ENCODE measurements at regions not wholly inside any gene's neighbourhood (a gene's known extent, or its start where the extent isn't known, plus 50 kb on each side); places are given as distances from the start of the nearest gene placed in this dataset.
A peak's percentile ranks its signal among the peaks of the same experiment; 100 is the strongest.
"Not testable (repeated sequence)": the region's sequence is repeated elsewhere in the genome, so short reads cannot be mapped to it uniquely, and the experiment has no call there.

- DNase-seq: no peak
- Histone ChIP-seq H3K9me3 (replicated peaks) (no peaks in the 10 kb centered on the region; the same call in 1 of the 2 replicates), H3K4me1 (peaks cover 12% of the 10 kb centered on the region; the same call in 1 of the 2 replicates), H3K4me3 (no peak overlapping the region), H3K27me3 (no peaks in the 10 kb centered on the region), H3K27ac (no peak overlapping the region), H3K36me3 (no peaks in the 10 kb centered on the region)
These were observed 149.5 kb downstream of the NAA11 start for GRCh38 chr4:79176351-79176750.

GRCh38 chr4:79175716-79176115 lies 150.1 kb downstream of the NAA11 start:
- H3K27ac ChIP-seq: no peak overlapping the region
- no peak for DNase-seq
- no peaks in the 10 kb centered on the region; the same call in 1 of the 2 replicates for H3K9me3 ChIP-seq (replicated peaks)
- H3K4me1 ChIP-seq: peaks cover 12% of the 10 kb centered on the region; the same call in 1 of the 2 replicates
- no peak overlapping the region for H3K4me3 ChIP-seq
- no peaks in the 10 kb centered on the region for H3K27me3 ChIP-seq
- H3K36me3 ChIP-seq: no peaks in the 10 kb centered on the region

GRCh38 chr4:79174490-79175252 lies 151.2 kb downstream of the NAA11 start:
- DNase-seq: no peak
- Histone ChIP-seq H3K27ac (no peak overlapping the region), H3K4me1 (peaks cover 12% of the 10 kb centered on the region; the same call in 1 of the 2 replicates), H3K27me3 (no peaks in the 10 kb centered on the region), H3K9me3 (replicated peaks) (no peaks in the 10 kb centered on the region; the same call in 1 of the 2 replicates), H3K4me3 (no peak overlapping the region), H3K36me3 (no peaks in the 10 kb centered on the region)

- no peaks in the 10 kb centered on the region; the same call in 1 of the 2 replicates for H3K9me3 ChIP-seq (replicated peaks)
- H3K27me3 ChIP-seq: no peaks in the 10 kb centered on the region
- no peak overlapping the region for H3K27ac ChIP-seq
- peaks cover 12% of the 10 kb centered on the region; the same call in 1 of the 2 replicates for H3K4me1 ChIP-seq
- DNase-seq: no peak
- H3K4me3 ChIP-seq: no peak overlapping the region
- no peaks in the 10 kb centered on the region for H3K36me3 ChIP-seq
These were observed 152.7 kb downstream of the NAA11 start for GRCh38 chr4:79173186-79173585.

- DNase-seq: no peak
- Histone ChIP-seq H3K9me3 (replicated peaks) (no peaks in the 10 kb centered on the region; the same call in 1 of the 2 replicates), H3K36me3 (no peaks in the 10 kb centered on the region), H3K4me1 (peaks cover 17% of the 10 kb centered on the region), H3K4me3 (no peak overlapping the region), H3K27me3 (no peaks in the 10 kb centered on the region), H3K27ac (no peak overlapping the region)
These were observed 155.8 kb downstream of the NAA11 start for GRCh38 chr4:79170077-79170476.

GRCh38 chr4:79164907-79165610 lies 160.8 kb downstream of the NAA11 start:
- Histone ChIP-seq H3K36me3 (no peaks in the 10 kb centered on the region), H3K4me1 (peaks cover 11% of the 10 kb centered on the region), H3K27me3 (no peaks in the 10 kb centered on the region), H3K4me3 (no peak overlapping the region), H3K9me3 (replicated peaks) (no peaks in the 10 kb centered on the region; the same call in 1 of the 2 replicates), H3K27ac (no peak overlapping the region)
- DNase-seq: peak; percentile 17 to 36

GRCh38 chr4:79163981-79164490 lies 161.8 kb downstream of the NAA11 start:
- Histone ChIP-seq H3K36me3 (no peaks in the 10 kb centered on the region), H3K27me3 (no peaks in the 10 kb centered on the region), H3K4me3 (no peak overlapping the region), H3K27ac (no peak overlapping the region), H3K4me1 (peaks cover 11% of the 10 kb centered on the region), H3K9me3 (replicated peaks) (no peaks in the 10 kb centered on the region; the same call in 1 of the 2 replicates)
- no peak for DNase-seq

GRCh38 chr4:79160962-79161361 lies 164.9 kb downstream of the NAA11 start:
- H3K4me3 ChIP-seq: no peak overlapping the region
- no peaks in the 10 kb centered on the region for H3K9me3 ChIP-seq (replicated peaks)
- H3K4me1 ChIP-seq: peaks cover 20% of the 10 kb centered on the region
- H3K27me3 ChIP-seq: no peaks in the 10 kb centered on the region
- DNase-seq: no peak
- H3K36me3 ChIP-seq: no peaks in the 10 kb centered on the region
- no peak overlapping the region for H3K27ac ChIP-seq

- H3K4me1 ChIP-seq: peaks cover 26% of the 10 kb centered on the region
- not testable (repeated sequence) for DNase-seq; H3K9me3 ChIP-seq (replicated peaks); H3K4me3 ChIP-seq; H3K27ac ChIP-seq; H3K36me3 ChIP-seq; H3K27me3 ChIP-seq
These were observed 167.2 kb downstream of the NAA11 start for GRCh38 chr4:79158705-79159104.

- no peak overlapping the region for H3K4me3 ChIP-seq
- peak overlapping the region; percentile 83 for H3K27ac ChIP-seq
- H3K9me3 ChIP-seq (replicated peaks): peaks cover 17% of the 10 kb centered on the region
- DNase-seq: peak; percentile 37 to 84
- peaks cover 33% of the 10 kb centered on the region for H3K4me1 ChIP-seq
- H3K36me3 ChIP-seq: no peaks in the 10 kb centered on the region
- H3K27me3 ChIP-seq: no peaks in the 10 kb centered on the region
These were observed 170.5 kb downstream of the NAA11 start for GRCh38 chr4:79155336-79155735.

- Histone ChIP-seq H3K27ac (no peak overlapping the region), H3K36me3 (no peaks in the 10 kb centered on the region), H3K4me3 (no peak overlapping the region), H3K9me3 (replicated peaks) (peaks cover 17% of the 10 kb centered on the region), H3K4me1 (peaks cover 23% of the 10 kb centered on the region), H3K27me3 (no peaks in the 10 kb centered on the region)
- no peak for DNase-seq
These were observed 174.9 kb downstream of the NAA11 start for GRCh38 chr4:79150820-79151416.

GRCh38 chr4:79148369-79148768 lies 177.5 kb downstream of the NAA11 start:
- no peak for DNase-seq
- Histone ChIP-seq H3K9me3 (replicated peaks) (peaks cover 9% of the 10 kb centered on the region; the same call in 1 of the 2 replicates), H3K4me3 (no peak overlapping the region), H3K4me1 (peaks cover 3% of the 10 kb centered on the region), H3K36me3 (no peaks in the 10 kb centered on the region), H3K27ac (no peak overlapping the region), H3K27me3 (no peaks in the 10 kb centered on the region)

- DNase-seq: no peak
- Histone ChIP-seq H3K4me1 (no peaks in the 10 kb centered on the region; the same call in 1 of the 2 replicates), H3K4me3 (no peak overlapping the region), H3K27ac (no peak overlapping the region), H3K36me3 (no peaks in the 10 kb centered on the region), H3K9me3 (replicated peaks) (peaks cover 9% of the 10 kb centered on the region; the same call in 1 of the 2 replicates), H3K27me3 (no peaks in the 10 kb centered on the region)
These were observed 178.6 kb downstream of the NAA11 start for GRCh38 chr4:79147251-79147650.

- no peaks in the 10 kb centered on the region for H3K36me3 ChIP-seq
- no peaks in the 10 kb centered on the region for H3K27me3 ChIP-seq
- peak; percentile 61 to 75 for DNase-seq
- H3K4me1 ChIP-seq: no peaks in the 10 kb centered on the region
- no peaks in the 10 kb centered on the region for H3K9me3 ChIP-seq (replicated peaks)
- no peak overlapping the region for H3K4me3 ChIP-seq
- no peak overlapping the region for H3K27ac ChIP-seq
These were observed 184.3 kb downstream of the NAA11 start for GRCh38 chr4:79141530-79141929.

GRCh38 chr4:79134767-79135166 lies 191.1 kb downstream of the NAA11 start:
- no peak overlapping the region for H3K4me3 ChIP-seq
- no peaks in the 10 kb centered on the region; the same call in 1 of the 2 replicates for H3K9me3 ChIP-seq (replicated peaks)
- H3K27me3 ChIP-seq: no peaks in the 10 kb centered on the region
- DNase-seq: no peak
- no peaks in the 10 kb centered on the region for H3K4me1 ChIP-seq
- no peaks in the 10 kb centered on the region for H3K36me3 ChIP-seq
- no peak overlapping the region for H3K27ac ChIP-seq

Data from SJCRH30 (cell line).